ENCODE measurements at regions not wholly inside any gene's neighbourhood (a gene's known extent, or its start where the extent isn't known, plus 50 kb on each side); places are given as distances from the start of the nearest gene placed in this dataset.

- TF ChIP-seq CHD2 (IDR thresholded peaks at IDR 0.05; ENCODE audit: low read length, partially characterized antibody) = no peak
- no peak for TF ChIP-seq CTCF (IDR thresholded peaks at IDR 0.05)
- TF ChIP-seq POLR2AphosphoS5 (IDR thresholded peaks at IDR 0.05; ENCODE audit: low read depth, low read length) = no peak
- no peak for TF ChIP-seq GABPA (IDR thresholded peaks at IDR 0.05; ENCODE audit: low read depth)
- TF ChIP-seq RAD21 (IDR thresholded peaks at IDR 0.05; ENCODE audit: low read length) = peak; percentile 28; the same call in 1 of the 2 replicates
- TF ChIP-seq FOXM1 (IDR thresholded peaks at IDR 0.05; ENCODE audit: low read depth) = no peak
- TF ChIP-seq EP300 (IDR thresholded peaks at IDR 0.05; ENCODE audit: borderline replicate concordance in 1 of 2, low read depth in 1 of 2, low read length in 1 of 2) = no peak
These were observed 1121.2 kb downstream of the SI start for GRCh38 chr3:163957072-163957471.

Data from SK-N-SH (cell line).